ENCODE measurements at regions not wholly inside any gene's neighbourhood (a gene's known extent, or its start where the extent isn't known, plus 50 kb on each side); places are given as distances from the start of the nearest gene placed in this dataset.

GRCh38 chr6:21999741-22000140, 297.1 kb downstream of the PRL start:
- ATAC-seq = no peak
- TF ChIP-seq ZNF70 (CRISPR knock-in tag; IDR thresholded peaks at IDR 0.05) (no peak), TCF4 (CRISPR knock-in tag; IDR thresholded peaks at IDR 0.05; ENCODE audit: borderline replicate concordance) (no peak), ISL1 (CRISPR knock-in tag; IDR thresholded peaks at IDR 0.05) (no peak), ZNF8 (CRISPR knock-in tag; IDR thresholded peaks at IDR 0.05) (no peak), TSHZ2 (CRISPR knock-in tag; IDR thresholded peaks at IDR 0.05) (no peak), CSRNP3 (CRISPR knock-in tag; IDR thresholded peaks at IDR 0.05) (no peak), ZNF565 (CRISPR knock-in tag; conservative IDR thresholded peaks at IDR 0.05; ENCODE audit: low read depth) (no peak), TOX (CRISPR knock-in tag; IDR thresholded peaks at IDR 0.05; ENCODE audit: borderline replicate concordance) (no peak), ZFP3 (CRISPR knock-in tag; IDR thresholded peaks at IDR 0.05) (no peak), OSR1 (CRISPR knock-in tag; IDR thresholded peaks at IDR 0.05) (no peak), PPARA (CRISPR knock-in tag; IDR thresholded peaks at IDR 0.05; ENCODE audit: borderline replicate concordance) (no peak), ARNTL (CRISPR knock-in tag; IDR thresholded peaks at IDR 0.05; ENCODE audit: borderline replicate concordance, low read depth) (no peak), PATZ1 (CRISPR knock-in tag; IDR thresholded peaks at IDR 0.05; ENCODE audit: borderline replicate concordance) (no peak), CREB5 (CRISPR knock-in tag; IDR thresholded peaks at IDR 0.05; ENCODE audit: low read depth) (no peak), GLIS3 (CRISPR knock-in tag; IDR thresholded peaks at IDR 0.05) (no peak), SNAI2 (CRISPR knock-in tag; IDR thresholded peaks at IDR 0.05) (no peak), ZFP30 (CRISPR knock-in tag; IDR thresholded peaks at IDR 0.05) (no peak), RARB (CRISPR knock-in tag; IDR thresholded peaks at IDR 0.05) (no peak), ZC3H10 (CRISPR knock-in tag; IDR thresholded peaks at IDR 0.05) (no peak), CSDC2 (CRISPR knock-in tag; IDR thresholded peaks at IDR 0.05) (no peak)

- TF ChIP-seq ZNF565 (CRISPR knock-in tag; conservative IDR thresholded peaks at IDR 0.05; ENCODE audit: low read depth) (no peak), CSDC2 (CRISPR knock-in tag; IDR thresholded peaks at IDR 0.05) (no peak), ZNF8 (CRISPR knock-in tag; IDR thresholded peaks at IDR 0.05) (no peak), ISL1 (CRISPR knock-in tag; IDR thresholded peaks at IDR 0.05) (no peak), ZFP30 (CRISPR knock-in tag; IDR thresholded peaks at IDR 0.05) (no peak), PPARA (CRISPR knock-in tag; IDR thresholded peaks at IDR 0.05; ENCODE audit: borderline replicate concordance) (no peak), TOX (CRISPR knock-in tag; IDR thresholded peaks at IDR 0.05; ENCODE audit: borderline replicate concordance) (no peak), GLIS3 (CRISPR knock-in tag; IDR thresholded peaks at IDR 0.05) (no peak)
- ATAC-seq = no peak
Measured at GRCh38 chr6:22001396-22002027, 295.3 kb downstream of the PRL start.

GRCh38 chr6:22003287-22003686, 293.5 kb downstream of the PRL start:
- peak; percentile 63 for ATAC-seq
- TF ChIP-seq POU6F1 (CRISPR knock-in tag; IDR thresholded peaks at IDR 0.05; ENCODE audit: borderline replicate concordance, low read depth) = no peak
- TF ChIP-seq GLIS3 (CRISPR knock-in tag; IDR thresholded peaks at IDR 0.05) = no peak
- TF ChIP-seq OSR1 (CRISPR knock-in tag; IDR thresholded peaks at IDR 0.05) = no peak
- no peak for TF ChIP-seq TOX (CRISPR knock-in tag; IDR thresholded peaks at IDR 0.05; ENCODE audit: borderline replicate concordance)
- no peak for TF ChIP-seq SNAI2 (CRISPR knock-in tag; IDR thresholded peaks at IDR 0.05)
- TF ChIP-seq ZNF565 (CRISPR knock-in tag; conservative IDR thresholded peaks at IDR 0.05; ENCODE audit: low read depth) = no peak
- TF ChIP-seq RARB (CRISPR knock-in tag; IDR thresholded peaks at IDR 0.05) = no peak
- TF ChIP-seq BACH2 (CRISPR knock-in tag; IDR thresholded peaks at IDR 0.05; ENCODE audit: borderline replicate concordance) = no peak
- no peak for TF ChIP-seq TSHZ2 (CRISPR knock-in tag; IDR thresholded peaks at IDR 0.05)
